ENCODE measurements at regions not wholly inside any gene's neighbourhood (a gene's known extent, or its start where the extent isn't known, plus 50 kb on each side); places are given as distances from the start of the nearest gene placed in this dataset.

DNA sequence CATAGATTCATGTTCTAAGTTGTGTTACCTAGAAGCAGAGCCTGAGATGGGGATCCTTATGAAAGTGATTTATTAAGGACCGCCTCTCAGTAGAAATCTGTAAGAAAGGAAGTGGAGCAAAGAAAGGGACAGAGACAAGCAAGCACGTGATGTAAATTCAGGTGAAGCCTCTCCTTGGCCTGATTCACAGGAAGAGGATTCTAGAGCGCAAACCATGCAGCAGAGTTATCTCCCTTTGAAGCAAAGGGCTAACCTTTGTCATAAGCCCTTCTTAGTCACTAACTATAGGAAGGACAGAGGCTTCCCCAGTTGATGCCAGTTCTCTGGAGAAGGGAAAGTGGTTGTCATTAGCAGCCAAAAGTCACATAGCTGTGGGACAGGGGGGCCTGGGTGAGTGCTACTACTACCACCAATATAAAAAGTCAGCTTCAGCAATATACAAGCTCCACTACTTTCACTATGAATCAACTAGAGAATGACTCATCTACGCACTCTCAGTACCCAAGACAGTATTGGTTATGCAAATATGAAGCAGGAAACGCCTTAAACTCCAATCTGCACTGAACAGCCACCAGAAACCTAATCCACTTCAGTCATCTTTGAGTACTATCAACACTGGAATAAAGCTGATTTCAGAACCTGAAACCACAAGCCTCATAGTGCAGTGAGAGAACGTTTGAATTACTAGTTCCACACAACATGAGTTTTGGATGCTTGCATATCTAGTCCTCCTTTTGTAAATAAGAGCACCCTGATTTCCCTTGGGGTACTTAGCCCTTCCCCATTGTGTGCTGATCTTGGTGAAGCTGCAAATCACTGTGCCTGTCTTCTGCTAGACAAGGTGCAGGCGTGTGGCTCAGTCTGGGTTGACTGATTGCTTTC lies 162.7 kb downstream of the ZNF608 start:
- peak; percentile 14 for DNase-seq (ENCODE audit: low spot score)

DNA sequence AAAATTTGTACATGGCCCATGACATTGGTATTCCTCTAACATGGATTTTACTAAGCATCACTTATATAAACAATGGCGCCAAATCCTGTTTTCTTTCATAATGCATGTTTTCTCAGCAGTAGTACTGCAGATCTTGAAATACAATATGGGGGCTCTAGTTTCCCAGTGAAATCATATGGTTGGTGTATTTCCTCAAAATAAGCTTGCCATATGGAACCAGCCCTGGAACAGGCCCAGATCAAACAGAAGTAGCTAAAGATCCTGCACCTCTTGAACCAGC lies 163.9 kb downstream of the ZNF608 start:
- DNase-seq (ENCODE audit: low spot score): no peak

DNA sequence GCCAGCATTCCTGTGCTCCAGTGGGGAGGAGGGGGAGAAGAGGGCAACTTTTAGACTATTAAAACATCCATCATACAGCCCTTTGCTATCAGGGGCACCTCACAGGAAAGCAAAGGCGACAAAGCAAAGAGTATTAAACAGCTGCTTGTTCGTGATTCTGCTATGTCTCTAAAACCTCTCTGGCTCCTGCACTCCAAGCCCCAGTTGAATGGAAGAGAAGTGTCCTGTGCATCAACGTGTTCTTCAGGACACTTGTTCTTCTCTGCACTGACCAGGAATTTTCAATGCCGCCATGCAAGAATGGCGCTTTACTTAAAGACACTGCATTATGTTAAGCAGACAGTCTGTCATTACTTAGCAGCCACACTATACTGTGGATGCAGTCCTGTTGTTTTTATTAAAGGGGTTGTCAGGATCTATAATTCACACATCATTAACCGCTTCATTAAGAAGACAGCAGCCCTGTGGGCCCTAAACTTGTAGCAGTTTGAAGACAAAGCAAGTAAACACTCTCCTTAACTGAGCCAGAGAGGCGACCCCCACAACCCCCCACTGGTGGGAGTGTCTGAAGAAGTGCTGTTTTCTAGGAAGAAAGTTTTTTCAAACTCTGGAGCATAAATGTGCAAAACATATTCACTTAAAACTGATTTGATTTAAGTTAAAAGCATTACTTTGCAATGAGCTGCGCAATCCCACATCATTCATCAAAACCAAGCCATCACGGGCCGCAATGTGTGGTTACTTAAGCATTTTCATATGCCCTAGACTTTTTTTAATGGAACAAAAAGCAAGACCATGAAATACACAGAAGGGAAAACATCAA lies 164.5 kb downstream of the ZNF608 start:
- no peak for DNase-seq (ENCODE audit: low spot score)

DNA sequence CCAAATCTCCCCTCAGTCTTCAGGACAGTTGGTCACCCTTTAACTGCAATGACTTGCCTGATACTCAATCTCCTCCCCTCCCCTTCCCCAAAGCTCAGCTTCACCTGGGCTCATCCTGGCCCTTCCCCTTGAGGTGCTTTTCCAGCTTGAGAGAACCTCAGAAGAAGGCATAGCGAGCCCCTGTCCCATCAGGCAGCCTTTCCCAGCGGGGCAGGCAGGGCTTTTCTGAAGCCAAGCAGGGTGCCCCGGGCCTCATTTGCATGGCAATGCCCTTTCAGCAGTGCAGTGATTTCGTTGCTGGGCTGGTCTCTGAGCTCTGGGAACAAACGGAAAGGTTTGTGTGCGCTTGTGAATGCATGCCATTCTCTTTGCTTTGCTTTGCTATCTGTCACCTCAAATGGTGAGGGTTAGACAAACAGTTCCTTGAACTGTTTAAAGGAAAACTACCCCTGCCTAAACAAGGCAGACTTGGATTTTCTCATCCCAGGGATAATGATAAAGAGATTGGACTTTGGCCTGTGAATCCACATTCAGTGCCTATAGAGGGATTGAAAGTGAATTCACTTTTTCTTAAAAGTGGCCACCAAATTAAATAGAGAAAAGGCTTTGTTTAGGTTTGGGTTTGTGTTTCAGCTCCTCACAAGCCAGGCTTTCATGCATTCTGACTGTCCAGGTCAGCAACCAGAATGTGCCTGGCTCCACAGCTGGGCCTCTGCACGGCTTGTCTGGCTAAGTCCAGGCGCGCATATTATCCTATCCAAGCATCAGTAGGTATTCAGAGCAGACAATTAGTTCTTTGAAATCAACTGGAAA lies 165.3 kb downstream of the ZNF608 start:
- DNase-seq (ENCODE audit: low spot score): no peak

DNA sequence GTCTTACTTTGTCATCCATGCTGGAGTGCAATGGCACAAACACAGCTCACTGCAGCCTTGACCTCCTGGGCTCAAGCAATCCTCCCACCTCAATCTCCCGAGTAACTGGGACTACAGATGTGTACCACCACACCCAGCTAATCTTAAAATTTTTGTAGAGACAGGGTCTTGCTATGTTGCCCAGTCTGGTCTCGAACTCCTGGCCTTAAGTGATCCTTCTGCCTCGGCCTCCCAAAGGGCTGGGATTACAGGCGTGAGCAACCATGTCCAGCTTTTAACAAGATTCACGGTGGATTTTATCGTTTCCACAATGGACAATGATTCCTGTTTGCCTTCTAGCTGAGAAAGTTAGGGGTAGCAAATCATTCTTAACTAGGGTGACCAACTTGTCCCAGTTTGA lies 165.9 kb downstream of the ZNF608 start:
- no peak for DNase-seq (ENCODE audit: low spot score)

DNA sequence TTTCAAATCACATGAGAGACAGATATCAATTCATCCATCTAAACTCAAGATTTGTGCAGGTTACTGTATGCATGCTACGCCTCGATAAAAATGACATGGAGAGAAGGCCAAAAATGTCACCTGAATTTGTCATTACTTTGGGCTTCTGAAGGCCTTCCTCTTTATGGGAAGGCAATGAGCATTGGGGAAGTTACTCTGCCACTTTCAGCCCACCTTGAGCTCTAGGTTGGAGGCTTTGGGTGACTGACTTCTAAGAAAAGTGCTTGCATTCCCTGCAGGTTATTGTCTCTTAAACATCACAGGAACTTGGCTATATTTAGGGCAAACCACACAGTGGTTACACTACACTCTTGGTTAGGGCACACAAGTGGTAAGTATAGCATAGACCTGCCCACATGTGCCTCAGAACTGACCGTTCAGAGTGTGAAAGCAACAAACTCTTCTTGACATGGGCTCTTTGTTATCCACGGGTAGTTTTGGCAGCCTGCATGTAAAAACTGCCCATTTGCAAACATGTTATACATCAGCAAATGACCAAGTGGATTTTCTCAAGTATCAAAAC lies 169.5 kb downstream of the ZNF608 start:
- DNase-seq (ENCODE audit: low spot score): no peak

DNA sequence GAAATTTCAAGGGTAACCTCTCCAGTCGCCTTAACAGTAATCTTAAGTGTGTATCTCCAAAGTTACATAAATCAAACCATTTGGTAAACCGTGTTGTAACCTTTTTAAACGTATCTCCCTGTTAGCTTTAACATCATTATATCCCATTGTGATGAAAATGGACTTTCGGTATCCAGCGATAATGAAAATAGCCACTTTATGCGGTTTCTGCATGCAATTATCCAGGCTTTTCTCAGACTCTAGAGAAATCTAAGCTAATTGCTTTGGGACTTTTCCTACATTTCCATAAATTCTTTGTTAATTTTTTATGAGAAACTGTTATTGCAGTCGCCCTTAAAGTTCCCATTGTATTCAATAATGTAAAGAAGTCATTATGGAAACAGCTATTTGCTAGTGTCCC lies 170.7 kb downstream of the ZNF608 start:
- DNase-seq (ENCODE audit: low spot score): no peak

DNA sequence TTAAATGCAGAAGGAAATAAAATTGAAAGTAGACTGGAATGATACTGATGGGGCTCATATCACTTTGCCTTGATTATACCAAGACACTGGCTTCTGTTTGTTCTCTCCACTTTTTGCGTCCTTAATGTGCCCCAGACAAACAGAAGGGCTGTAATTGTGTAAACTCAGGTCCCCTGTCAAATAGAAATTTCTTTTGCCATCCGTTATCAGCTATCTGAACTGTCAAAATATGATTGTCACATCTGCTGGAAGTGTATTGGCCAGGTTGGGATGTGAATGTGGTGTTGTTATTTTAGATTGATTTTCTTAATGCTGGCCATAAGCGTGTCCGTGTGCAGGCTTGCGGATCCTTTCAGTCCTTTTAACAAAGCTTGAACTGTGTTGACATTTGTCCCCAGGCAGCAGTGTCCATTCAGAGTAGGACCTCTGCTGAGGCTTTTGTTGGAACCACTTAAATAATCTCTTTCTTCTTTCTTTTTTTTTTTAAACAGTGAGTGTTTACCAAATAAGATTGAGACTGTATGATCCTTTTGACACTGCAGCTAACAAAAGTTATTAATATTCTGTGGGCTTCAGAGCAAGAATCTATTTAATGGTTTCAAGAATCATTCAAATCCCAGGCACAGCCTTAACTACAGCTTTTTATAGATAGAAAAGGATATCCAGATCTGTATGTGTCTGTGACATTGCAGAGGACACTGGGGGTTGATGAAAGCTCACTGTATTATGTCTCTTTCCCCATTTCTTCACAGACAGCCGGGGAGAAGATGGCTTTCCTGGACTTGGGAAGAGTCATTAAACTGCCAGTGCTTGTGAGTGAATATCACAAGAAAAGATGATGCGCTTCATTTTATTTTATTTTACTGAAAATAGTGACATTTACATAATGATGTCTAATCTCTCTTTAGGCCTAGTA lies 171.7 kb downstream of the ZNF608 start:
- no peak for DNase-seq (ENCODE audit: low spot score)

DNA sequence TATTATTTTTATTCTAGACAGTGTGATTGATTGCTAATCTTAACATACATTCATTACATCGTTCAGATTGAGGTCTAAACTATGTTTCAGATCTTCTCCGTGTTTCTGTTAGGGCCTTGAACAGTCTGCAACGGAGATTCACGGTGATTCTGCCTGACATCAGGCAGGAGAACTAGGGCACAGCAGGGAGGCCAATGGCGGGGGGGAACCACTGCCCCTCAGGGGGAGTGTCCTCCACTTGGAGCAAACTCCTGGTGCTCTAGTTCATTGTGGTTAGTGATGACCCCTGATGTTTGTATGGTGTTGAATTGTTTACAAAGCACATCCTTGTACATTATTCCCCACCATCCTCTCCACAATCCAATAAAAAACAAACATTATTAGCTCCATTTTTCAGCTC lies 173.5 kb downstream of the ZNF608 start:
- no peak for DNase-seq (ENCODE audit: low spot score)

DNA sequence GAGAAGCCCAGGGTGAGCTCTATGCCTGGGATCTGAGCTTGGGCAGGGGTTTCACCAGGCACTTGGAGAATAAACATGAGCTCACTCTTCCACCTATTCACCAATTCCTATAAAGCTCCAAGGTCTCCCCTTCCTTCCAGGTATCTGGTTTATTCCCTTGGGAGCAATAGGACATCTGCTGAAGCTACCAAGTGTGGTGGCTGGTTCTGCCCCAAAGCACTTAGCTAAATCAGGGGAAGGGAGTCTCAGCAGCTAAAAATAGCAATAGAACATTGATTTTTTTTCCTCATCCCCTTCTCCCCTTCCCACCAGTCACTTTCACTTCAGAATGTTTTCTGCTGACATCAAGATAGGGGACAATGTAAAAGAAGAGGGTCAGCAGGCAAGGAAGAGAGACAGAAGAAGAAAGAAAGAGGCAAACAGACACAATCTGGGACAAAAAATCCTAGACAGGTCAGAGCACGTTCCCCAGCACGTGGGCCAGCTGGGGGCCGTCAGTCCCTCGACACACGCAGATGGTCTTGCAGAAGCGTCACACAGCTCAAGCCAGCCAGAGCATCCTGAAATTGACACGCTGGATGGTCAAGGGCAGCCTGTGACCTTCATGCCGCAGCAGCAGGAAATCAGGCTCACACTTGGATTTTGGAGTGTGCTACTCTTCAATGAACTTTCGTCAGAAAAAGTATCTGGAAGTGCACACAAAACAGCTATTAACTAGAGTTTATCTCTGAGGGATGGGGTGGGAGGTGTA lies 176.0 kb downstream of the ZNF608 start:
- DNase-seq (ENCODE audit: low spot score): no peak

DNA sequence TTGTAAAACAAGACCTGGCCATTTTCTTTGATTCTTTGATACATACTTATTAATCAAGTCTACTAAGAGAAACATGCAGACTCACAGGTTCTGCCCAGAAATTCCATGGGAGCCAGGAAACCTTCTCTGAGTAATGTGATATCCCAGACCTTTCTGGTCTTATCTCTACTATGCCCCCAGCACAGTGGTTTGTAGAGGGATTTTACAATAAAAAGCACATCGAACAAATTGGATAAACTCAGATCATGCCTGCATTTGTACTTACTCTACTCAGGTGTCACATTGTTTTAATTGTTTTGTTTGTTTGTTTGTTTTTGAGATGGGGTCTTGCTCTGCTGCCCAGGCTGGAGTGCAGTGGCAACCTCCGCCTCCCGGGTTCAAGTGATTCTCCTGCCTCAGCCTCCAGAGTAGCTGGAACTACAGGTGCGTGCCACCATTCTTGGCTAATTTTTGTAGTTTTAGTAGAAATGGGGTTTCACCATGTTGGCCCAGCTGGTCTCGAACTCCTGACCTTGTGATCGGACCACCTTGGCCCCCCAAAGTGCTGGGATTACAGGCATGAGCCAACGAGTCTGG lies 179.5 kb downstream of the ZNF608 start:
- no peak for DNase-seq (ENCODE audit: low spot score)

DNA sequence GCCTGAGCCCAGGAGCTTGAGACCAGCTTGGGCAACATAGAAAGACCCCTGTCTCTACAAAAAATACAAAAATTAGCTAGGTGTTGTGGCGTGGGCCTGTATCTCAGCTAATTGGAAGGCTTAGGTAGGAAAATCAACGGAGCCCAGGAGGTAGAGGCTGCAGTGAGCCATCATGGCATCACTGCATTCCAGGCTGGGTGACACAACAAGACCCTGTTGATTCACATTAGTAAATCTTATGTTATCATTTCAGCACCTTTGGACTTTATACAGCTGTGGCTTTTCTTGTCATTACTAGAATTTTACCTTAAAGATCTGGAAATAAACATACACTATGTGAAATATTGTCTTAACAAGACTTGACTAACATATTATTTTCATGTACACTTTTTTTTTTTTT lies 185.0 kb downstream of the ZNF608 start:
- no peak for DNase-seq (ENCODE audit: low spot score)

DNA sequence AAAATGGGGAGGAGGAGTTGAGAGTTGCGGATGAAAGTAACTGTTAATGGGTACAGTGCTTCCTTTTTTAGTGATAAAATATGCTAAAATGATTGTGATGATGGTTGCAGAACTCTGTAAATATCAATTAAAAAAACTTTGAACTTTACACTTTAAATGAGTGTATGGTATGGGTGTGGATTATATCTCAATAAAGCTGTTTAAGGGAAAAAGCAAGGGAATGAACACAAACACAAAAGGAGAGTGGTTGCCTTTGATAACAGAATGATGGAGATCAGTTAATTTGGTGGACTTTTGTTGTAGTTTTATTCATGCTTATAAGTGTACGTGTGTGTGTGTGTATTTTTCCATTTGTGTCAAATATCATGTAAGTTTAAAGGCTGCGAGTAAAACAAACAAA lies 186.1 kb downstream of the ZNF608 start:
- DNase-seq (ENCODE audit: low spot score): no peak

DNA sequence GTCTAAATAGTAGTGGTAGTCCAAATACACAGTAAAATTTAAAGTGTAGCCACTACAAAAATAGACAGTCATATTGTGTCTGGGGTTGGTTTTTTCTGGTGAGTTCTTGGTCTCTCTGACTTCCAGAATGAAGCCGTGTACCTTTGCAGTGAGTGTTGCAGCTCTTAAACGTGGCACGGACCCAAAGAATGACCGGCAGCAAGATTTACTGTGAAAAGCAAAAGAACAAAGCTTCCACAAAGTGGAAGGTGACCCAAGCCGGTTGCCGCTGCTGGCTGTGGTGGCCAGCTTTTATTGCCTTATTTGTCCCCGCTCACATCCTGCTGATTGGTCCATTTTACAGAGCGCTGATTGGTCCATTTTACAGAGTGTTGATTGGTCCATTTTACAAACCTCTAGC lies 188.7 kb downstream of the ZNF608 start:
- DNase-seq (ENCODE audit: low spot score): no peak

DNA sequence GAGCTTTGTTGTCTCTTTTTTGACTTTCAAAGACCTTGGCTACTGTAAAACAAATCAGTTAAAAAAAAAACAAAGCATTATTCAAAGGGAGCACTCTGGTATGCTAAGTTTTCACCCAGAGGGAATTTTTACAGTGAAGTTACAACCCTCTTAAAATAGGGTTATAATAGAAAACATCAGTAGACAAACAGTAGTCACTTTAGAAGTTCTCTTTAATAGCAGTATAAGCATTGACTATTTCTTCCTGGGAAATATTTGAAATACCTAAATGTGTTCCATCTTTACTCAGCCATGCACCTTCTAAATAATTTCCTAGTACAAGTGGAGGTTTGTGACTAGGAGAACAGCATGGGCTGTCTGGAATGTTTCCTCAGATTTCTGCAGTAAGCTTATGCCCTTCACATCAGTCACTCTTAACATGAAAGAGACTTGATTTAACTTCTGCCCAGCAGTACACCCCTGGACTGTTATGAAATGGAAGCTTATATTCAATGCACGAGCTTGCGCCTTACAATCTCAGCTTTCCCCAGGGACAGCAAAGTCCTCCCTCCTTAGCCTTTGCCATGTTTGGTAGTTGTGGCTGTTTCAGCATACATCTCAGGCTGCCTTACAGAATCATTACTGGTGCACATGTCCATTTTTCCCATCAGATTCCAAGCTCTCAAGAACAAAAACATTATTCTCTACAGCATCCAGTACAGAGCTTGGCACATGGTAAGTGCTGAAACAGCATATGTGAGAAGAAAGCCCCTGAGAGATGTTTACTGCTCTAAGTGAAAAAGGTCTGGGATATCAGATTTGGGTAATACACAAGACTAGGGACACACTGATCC lies 191.5 kb downstream of the ZNF608 start:
- no peak for DNase-seq (ENCODE audit: low spot score)

DNA sequence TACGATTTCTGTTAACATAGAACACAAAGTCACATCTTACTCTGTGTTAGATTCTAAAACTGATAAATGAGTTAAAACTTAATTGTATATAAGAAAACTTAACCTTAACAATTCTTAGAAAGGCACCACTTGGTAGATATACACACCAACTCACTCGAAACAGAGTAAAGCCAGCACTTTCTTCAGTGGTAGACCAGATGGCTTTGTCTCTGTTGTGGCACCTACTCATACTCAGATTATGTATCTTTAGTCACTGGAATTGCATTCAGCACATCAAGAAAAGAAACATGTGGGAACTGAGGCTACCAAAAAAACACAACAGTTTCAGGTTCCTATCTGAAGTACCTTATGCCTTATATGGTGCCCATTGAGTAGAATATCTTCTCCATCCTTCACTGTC lies 192.5 kb downstream of the ZNF608 start:
- DNase-seq (ENCODE audit: low spot score): no peak

DNA sequence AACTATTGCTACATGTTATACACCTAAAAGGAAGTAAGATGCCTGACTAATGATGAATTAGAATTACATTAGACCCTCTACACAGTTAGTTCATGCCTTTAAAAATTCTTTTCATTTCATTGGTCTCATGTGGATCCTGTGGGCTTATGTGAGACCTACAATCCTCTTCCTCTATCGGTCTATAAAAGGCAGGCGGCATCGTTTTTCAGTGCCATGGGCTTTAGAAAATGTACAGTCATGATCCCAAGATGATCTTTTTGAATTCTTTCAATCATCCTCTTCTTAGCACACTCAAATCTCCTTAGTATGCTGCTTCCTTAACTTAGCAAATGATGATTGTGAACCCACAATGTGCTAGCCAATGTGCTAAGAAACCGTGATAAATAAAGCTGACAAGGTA lies 193.9 kb downstream of the ZNF608 start:
- DNase-seq (ENCODE audit: low spot score): no peak

DNA sequence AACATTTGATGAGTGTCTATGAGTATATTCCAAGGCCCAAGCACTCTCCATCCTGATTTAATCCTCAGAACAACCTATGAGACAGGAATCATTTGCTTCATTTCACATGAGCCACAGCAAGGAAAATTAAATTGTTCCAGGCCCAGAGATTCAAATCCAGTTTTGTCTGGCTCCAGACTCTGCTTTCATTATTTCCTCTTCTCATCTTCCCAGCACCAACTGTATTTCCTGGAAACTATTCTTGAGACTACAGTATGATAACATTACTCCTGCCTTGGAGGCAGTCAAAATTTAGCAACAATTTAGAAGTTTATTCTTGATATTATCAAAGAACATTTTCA lies 194.5 kb downstream of the ZNF608 start:
- DNase-seq (ENCODE audit: low spot score): no peak

DNA sequence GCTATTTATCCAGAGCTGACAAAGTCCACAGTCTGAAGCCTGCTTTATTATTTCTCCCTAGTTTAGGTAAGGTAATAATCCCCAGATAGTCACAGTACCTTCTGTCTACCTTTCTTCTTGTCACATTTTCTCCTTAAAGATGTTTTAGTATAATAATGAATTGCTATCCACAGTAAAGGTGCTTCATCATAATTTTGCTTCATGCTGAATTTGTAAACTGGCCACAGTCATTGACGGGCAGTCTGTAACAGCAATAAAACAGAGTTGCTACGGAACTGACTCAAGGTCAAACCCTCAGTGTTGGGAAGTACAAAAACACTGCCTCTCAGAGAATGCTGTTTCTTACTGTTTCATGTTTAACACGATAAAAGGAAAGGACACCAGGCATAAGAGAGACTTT lies 195.7 kb downstream of the ZNF608 start:
- no peak for DNase-seq (ENCODE audit: low spot score)

Measured in CD4-positive, alpha-beta T cell treated with Interleukin-2 at 100 ng/mL for 4 hours (primary cell).